Mesendoderm (in vitro differentiated cells): ENCODE measurements at regions not wholly inside any gene's neighbourhood (a gene's known extent, or its start where the extent isn't known, plus 50 kb on each side); places are given as distances from the start of the nearest gene placed in this dataset.

ENCODE experiments used
- DNase-seq: peaks from one replicate; pipeline ENCODE4 v3.0.0; 2013
- H2AK5ac ChIP-seq: 2 replicates; pipeline ENCODE4 v1.6.1; 2013; ENCODE audit warnings: low read length, inconsistent platforms
- H2BK120ac ChIP-seq: 2 replicates; pipeline ENCODE4 v1.6.1; 2013; ENCODE audit warnings: low read depth, mild to moderate bottlenecking, low read length, moderate library complexity, mixed read lengths
- H2BK15ac ChIP-seq: replicated peaks from 2 replicates; pipeline ENCODE4 v1.6.1; 2013; ENCODE audit warnings: low read depth, mild to moderate bottlenecking, moderate library complexity
- H2BK5ac ChIP-seq: 2 replicates; pipeline ENCODE4 v1.6.1; 2013; ENCODE audit warnings: low read length, inconsistent platforms
- H3K18ac ChIP-seq: 2 replicates; pipeline ENCODE4 v1.6.1; 2013; ENCODE audit warnings: mild to moderate bottlenecking, low read length, mixed read lengths
- H3K23ac ChIP-seq: one replicate; pipeline ENCODE4 v1.6.1; 2013; ENCODE audit warnings: low read length
- H3K27ac ChIP-seq: 2 replicates; pipeline ENCODE4 v1.5.1; 2013; ENCODE audit warnings: low read depth, mild to moderate bottlenecking, inconsistent platforms, low read length, moderate library complexity
- H3K27me3 ChIP-seq: 2 replicates; pipeline ENCODE4 v1.6.1; 2013; ENCODE audit warnings: low read length, control low read depth, mild to moderate bottlenecking, inconsistent platforms; ENCODE audit not compliant: insufficient read depth, poor library complexity
- H3K36me3 ChIP-seq: 2 replicates; pipeline ENCODE4 v1.6.1; 2013; ENCODE audit warnings: low read length, inconsistent platforms; ENCODE audit not compliant: control insufficient read depth, insufficient read depth
- H3K4ac ChIP-seq: one replicate; pipeline ENCODE4 v1.6.1; 2013; ENCODE audit warnings: low read depth, mild to moderate bottlenecking, low read length, moderate library complexity
- H3K4me1 ChIP-seq: 2 replicates; pipeline ENCODE4 v1.6.1; 2013; ENCODE audit warnings: low read depth, low read length, inconsistent platforms; ENCODE audit not compliant: control insufficient read depth
- H3K4me2 ChIP-seq: 2 replicates; pipeline ENCODE4 v1.6.1; 2013; ENCODE audit warnings: low read length
- H3K4me3 ChIP-seq: 2 replicates; pipeline ENCODE4 v1.5.1; 2013; ENCODE audit warnings: mild to moderate bottlenecking, low read length
- H3K56ac ChIP-seq: one replicate; pipeline ENCODE4 v1.6.1; 2013; ENCODE audit warnings: low read length
- H3K79me1 ChIP-seq: 2 replicates; pipeline ENCODE4 v1.6.1; 2013; ENCODE audit warnings: low read length, inconsistent platforms
- H3K79me2 ChIP-seq: 2 replicates; pipeline ENCODE4 v1.6.1; 2013; ENCODE audit warnings: mild to moderate bottlenecking, low read length; ENCODE audit not compliant: control insufficient read depth, insufficient read depth
- H3K9ac ChIP-seq: 2 replicates; pipeline ENCODE4 v1.6.1; 2013; ENCODE audit warnings: low read length, inconsistent platforms
- H4K5ac ChIP-seq: one replicate; pipeline ENCODE4 v1.6.1; 2013; ENCODE audit warnings: low read length
- H4K8ac ChIP-seq: one replicate; pipeline ENCODE4 v1.6.1; 2013; ENCODE audit warnings: low read depth, mild to moderate bottlenecking, control low read depth, low read length, moderate library complexity
- WGBS: extraction: QIAGEN DNeasy Blood & Tissue Kit; methylation state at CpG from one replicate; pipeline ENCODE4 v1.1.7; 2013; ENCODE audit warnings: low lambda C conversion rate, missing lambda C conversion rate; ENCODE audit not compliant: insufficient coverage; ENCODE audit errors: extremely low coverage; 5-methylcytosine and 5-hydroxymethylcytosine counted together

GRCh38 chr13:71051573-71051972, 815.4 kb downstream of the DACH1 start:
- WGBS, result no CpG with 5 or more reads among the region's 2 CpGs

GRCh38 chr13:71046360-71047079, 820.5 kb downstream of the DACH1 start:
- no peaks in the 10 kb centered on the region for H3K79me2 ChIP-seq
- H2BK15ac ChIP-seq, result no peak overlapping the region
- no peaks in the 10 kb centered on the region for H3K79me1 ChIP-seq
- H3K4ac ChIP-seq, result no peak overlapping the region
- H2AK5ac ChIP-seq, result no peak overlapping the region
- no peak overlapping the region for H3K4me2 ChIP-seq
- WGBS, result no CpG with 5 or more reads among the region's 2 CpGs
- H3K18ac ChIP-seq, result no peak overlapping the region
- no peak overlapping the region for H4K5ac ChIP-seq
- H3K27me3 ChIP-seq, result no peaks in the 10 kb centered on the region
- no peak overlapping the region for H3K23ac ChIP-seq
- no peak overlapping the region for H4K8ac ChIP-seq
- H3K4me1 ChIP-seq, result peaks cover 3% of the 10 kb centered on the region
- no peak overlapping the region for H2BK120ac ChIP-seq
- H3K4me3 ChIP-seq, result no peak overlapping the region
- no peak overlapping the region for H2BK5ac ChIP-seq
- no peak overlapping the region for H3K27ac ChIP-seq
- DNase-seq, result peak; percentile 14
- H3K56ac ChIP-seq, result no peak overlapping the region
- no peaks in the 10 kb centered on the region for H3K36me3 ChIP-seq
- H3K9ac ChIP-seq, result no peak overlapping the region

More at GRCh38 chr13:71051573-71051972, 815.4 kb downstream of the DACH1 start:
- Histone ChIP-seq H3K18ac (no peak overlapping the region), H3K27me3 (no peaks in the 10 kb centered on the region), H2BK15ac (no peak overlapping the region), H2AK5ac (no peak overlapping the region), H3K56ac (no peak overlapping the region), H3K4me3 (no peak overlapping the region), H3K4ac (no peak overlapping the region), H2BK5ac (no peak overlapping the region), H4K5ac (no peak overlapping the region), H3K79me2 (no peaks in the 10 kb centered on the region), H3K9ac (no peak overlapping the region), H3K23ac (no peak overlapping the region), H3K4me1 (no peaks in the 10 kb centered on the region), H4K8ac (no peak overlapping the region), H3K4me2 (no peak overlapping the region), H3K79me1 (no peaks in the 10 kb centered on the region), H2BK120ac (no peak overlapping the region), H3K36me3 (no peaks in the 10 kb centered on the region), H3K27ac (no peak overlapping the region)
- DNase-seq, result no peak

GRCh38 chr13:71045101-71045500, 821.9 kb downstream of the DACH1 start:
- H4K5ac ChIP-seq, result no peak overlapping the region
- H3K4me2 ChIP-seq, result no peak overlapping the region
- no peak for DNase-seq
- H3K36me3 ChIP-seq, result no peaks in the 10 kb centered on the region
- no peak overlapping the region for H3K18ac ChIP-seq
- H2AK5ac ChIP-seq, result no peak overlapping the region
- H3K27me3 ChIP-seq, result no peaks in the 10 kb centered on the region
- H3K4ac ChIP-seq, result no peak overlapping the region
- no peak overlapping the region for H2BK5ac ChIP-seq
- H3K79me1 ChIP-seq, result no peaks in the 10 kb centered on the region
- no peak overlapping the region for H3K27ac ChIP-seq
- H3K79me2 ChIP-seq, result no peaks in the 10 kb centered on the region
- no peak overlapping the region for H2BK15ac ChIP-seq
- H3K56ac ChIP-seq, result no peak overlapping the region
- H3K4me3 ChIP-seq, result no peak overlapping the region
- no peak overlapping the region for H2BK120ac ChIP-seq
- H3K9ac ChIP-seq, result no peak overlapping the region
- no peak overlapping the region for H4K8ac ChIP-seq
- H3K23ac ChIP-seq, result no peak overlapping the region
- H3K4me1 ChIP-seq, result peaks cover 3% of the 10 kb centered on the region

GRCh38 chr13:71039440-71039839, 827.6 kb downstream of the DACH1 start:
- Histone ChIP-seq H4K8ac (no peak overlapping the region), H2BK5ac (no peak overlapping the region), H3K79me2 (no peaks in the 10 kb centered on the region), H2AK5ac (no peak overlapping the region), H3K27ac (no peak overlapping the region), H3K56ac (no peak overlapping the region), H4K5ac (no peak overlapping the region), H3K27me3 (no peaks in the 10 kb centered on the region), H3K9ac (no peak overlapping the region), H2BK15ac (no peak overlapping the region), H3K4ac (no peak overlapping the region), H3K4me3 (no peak overlapping the region), H2BK120ac (no peak overlapping the region), H3K4me1 (no peaks in the 10 kb centered on the region), H3K79me1 (no peaks in the 10 kb centered on the region), H3K23ac (no peak overlapping the region), H3K4me2 (no peak overlapping the region), H3K18ac (no peak overlapping the region), H3K36me3 (no peaks in the 10 kb centered on the region)
- DNase-seq, result no peak

GRCh38 chr13:71034018-71034417, 833.0 kb downstream of the DACH1 start:
- Histone ChIP-seq H2AK5ac (no peak overlapping the region), H3K36me3 (no peaks in the 10 kb centered on the region), H3K4me3 (no peak overlapping the region), H3K27ac (no peak overlapping the region), H4K5ac (no peak overlapping the region), H3K79me2 (no peaks in the 10 kb centered on the region), H3K4me2 (no peak overlapping the region), H3K18ac (no peak overlapping the region), H4K8ac (no peak overlapping the region), H3K23ac (no peak overlapping the region), H2BK5ac (no peak overlapping the region), H3K4me1 (no peaks in the 10 kb centered on the region), H2BK15ac (no peak overlapping the region), H3K27me3 (no peaks in the 10 kb centered on the region), H3K9ac (no peak overlapping the region), H2BK120ac (no peak overlapping the region), H3K79me1 (no peaks in the 10 kb centered on the region), H3K56ac (no peak overlapping the region), H3K4ac (no peak overlapping the region)
- no CpG with 5 or more reads among the region's 4 CpGs for WGBS
- no peak for DNase-seq

GRCh38 chr13:71033026-71033425, 834.0 kb downstream of the DACH1 start:
- no peak overlapping the region for H3K23ac ChIP-seq
- H4K5ac ChIP-seq, result no peak overlapping the region
- no peaks in the 10 kb centered on the region for H3K79me2 ChIP-seq
- no peak overlapping the region for H2BK120ac ChIP-seq
- no peaks in the 10 kb centered on the region for H3K79me1 ChIP-seq
- no peak overlapping the region for H2AK5ac ChIP-seq
- no peak overlapping the region for H3K27ac ChIP-seq
- no peak overlapping the region for H3K4me3 ChIP-seq
- no peaks in the 10 kb centered on the region for H3K4me1 ChIP-seq
- no peak for DNase-seq
- no peak overlapping the region for H2BK15ac ChIP-seq
- H3K27me3 ChIP-seq, result no peaks in the 10 kb centered on the region
- H3K36me3 ChIP-seq, result no peaks in the 10 kb centered on the region
- no peak overlapping the region for H4K8ac ChIP-seq
- no peak overlapping the region for H3K18ac ChIP-seq
- no peak overlapping the region for H3K56ac ChIP-seq
- no peak overlapping the region for H3K9ac ChIP-seq
- H3K4ac ChIP-seq, result no peak overlapping the region
- H2BK5ac ChIP-seq, result no peak overlapping the region
- no peak overlapping the region for H3K4me2 ChIP-seq
